Fibroblast of lung (primary cell): ENCODE measurements at regions not wholly inside any gene's neighbourhood (a gene's known extent, or its start where the extent isn't known, plus 50 kb on each side); places are given as distances from the start of the nearest gene placed in this dataset.

Source experiments
- CTCF ChIP-seq, 2 donors: IDR thresholded peaks in 1 of 2; conservative IDR thresholded peaks in 1 of 2; 1 replicate in 1 of 2; 2 replicates in 1 of 2; pipeline ENCODE4 v1.5.1; 2011 to 2012; ENCODE audit warnings: low read length in 2 of 2, control low read depth in 1 of 2, inconsistent platforms in 1 of 2, low read depth in 1 of 2, mild to moderate bottlenecking in 1 of 2
- EZH2 ChIP-seq: IDR thresholded peaks from 2 replicates; pipeline ENCODE4 v1.5.1; 2012; ENCODE audit warnings: low read length, control low read depth, mild to moderate bottlenecking; ENCODE audit errors: missing control alignments

GRCh38 chr6:105760746-105761145, 325.4 kb upstream of the PRDM1 start:
- TF ChIP-seq CTCF (conservative IDR thresholded peaks at IDR 0.05 in 1 of 2, IDR thresholded peaks at IDR 0.05 in 1 of 2; ENCODE audit: low read depth in 1 of 2, low read length in 2 of 2), result no peak
- no peak for TF ChIP-seq EZH2
